ENCODE measurements at regions not wholly inside any gene's neighbourhood (a gene's known extent, or its start where the extent isn't known, plus 50 kb on each side); places are given as distances from the start of the nearest gene placed in this dataset.

DNA sequence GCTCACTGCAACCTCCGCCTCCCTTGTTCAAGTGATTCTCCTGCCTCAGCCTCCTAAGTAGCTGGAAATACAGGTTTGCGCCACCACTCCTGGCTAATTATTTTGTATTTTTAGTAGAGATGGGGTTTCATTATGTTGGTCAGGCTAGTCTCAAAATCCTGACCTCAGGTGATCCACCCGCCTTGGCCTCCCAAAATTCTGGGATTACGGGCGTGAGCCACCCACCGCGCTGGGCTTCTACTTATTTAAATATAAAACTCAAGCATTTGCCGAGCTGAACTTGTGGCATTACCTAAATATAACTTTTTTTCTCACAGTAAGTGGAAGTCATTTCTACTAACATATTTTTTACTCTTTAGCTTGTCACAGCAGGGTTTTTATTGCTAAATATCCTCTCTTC is 1356.3 kb upstream of the ACO1 start:
- no peak for TF ChIP-seq DPF2 (IDR thresholded peaks at IDR 0.05)
- no peak for TF ChIP-seq EGR1 (conservative IDR thresholded peaks at IDR 0.05)
- TF ChIP-seq CAMTA2 (CRISPR knock-in tag; conservative IDR thresholded peaks at IDR 0.05) = no peak
- no peak for TF ChIP-seq ELF2 (CRISPR knock-in tag; IDR thresholded peaks at IDR 0.05)
- TF ChIP-seq IRF2 (CRISPR knock-in tag; IDR thresholded peaks at IDR 0.05) = no peak
- no peak for TF ChIP-seq NFYB (IDR thresholded peaks at IDR 0.05; ENCODE audit: extremely low read depth, insufficient read length)
- TF ChIP-seq, protein P1, sequence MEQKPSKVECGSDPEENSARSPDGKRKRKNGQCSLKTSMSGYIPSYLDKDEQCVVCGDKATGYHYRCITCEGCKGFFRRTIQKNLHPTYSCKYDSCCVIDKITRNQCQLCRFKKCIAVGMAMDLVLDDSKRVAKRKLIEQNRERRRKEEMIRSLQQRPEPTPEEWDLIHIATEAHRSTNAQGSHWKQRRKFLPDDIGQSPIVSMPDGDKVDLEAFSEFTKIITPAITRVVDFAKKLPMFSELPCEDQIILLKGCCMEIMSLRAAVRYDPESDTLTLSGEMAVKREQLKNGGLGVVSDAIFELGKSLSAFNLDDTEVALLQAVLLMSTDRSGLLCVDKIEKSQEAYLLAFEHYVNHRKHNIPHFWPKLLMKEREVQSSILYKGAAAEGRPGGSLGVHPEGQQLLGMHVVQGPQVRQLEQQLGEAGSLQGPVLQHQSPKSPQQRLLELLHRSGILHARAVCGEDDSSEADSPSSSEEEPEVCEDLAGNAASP (IDR thresholded peaks at IDR 0.05) = no peak
- no peak for TF ChIP-seq BCL6 (CRISPR knock-in tag; IDR thresholded peaks at IDR 0.05)
- TF ChIP-seq CEBPB (tag; IDR thresholded peaks at IDR 0.05) = no peak
- no peak for TF ChIP-seq ZNF134 (CRISPR knock-in tag; conservative IDR thresholded peaks at IDR 0.05)
- no peak for TF ChIP-seq PCBP1 (IDR thresholded peaks at IDR 0.05; ENCODE audit: low read depth, low read length, poor library complexity, severe bottlenecking)
- TF ChIP-seq LARP7 (IDR thresholded peaks at IDR 0.05) = no peak
- no peak for TF ChIP-seq HBP1 (CRISPR knock-in tag; IDR thresholded peaks at IDR 0.05)
- no peak for TF ChIP-seq ZNF124 (CRISPR knock-in tag; IDR thresholded peaks at IDR 0.05)
- TF ChIP-seq HNRNPLL (IDR thresholded peaks at IDR 0.05; ENCODE audit: low read depth, low read length, poor library complexity, severe bottlenecking) = no peak
- TF ChIP-seq HMG20A (CRISPR knock-in tag; conservative IDR thresholded peaks at IDR 0.05) = no peak
- no peak for TF ChIP-seq C11orf30 (IDR thresholded peaks at IDR 0.05; ENCODE audit: low read depth)
- TF ChIP-seq KAT7 (CRISPR knock-in tag; IDR thresholded peaks at IDR 0.05; ENCODE audit: borderline replicate concordance) = no peak
- TF ChIP-seq PTBP1 (IDR thresholded peaks at IDR 0.05; ENCODE audit: low read depth, low read length) = no peak
- TF ChIP-seq MAFF (IDR thresholded peaks at IDR 0.05; ENCODE audit: low read length) = no peak
- no peak overlapping the region for H3K4me2 ChIP-seq (ENCODE audit: insufficient read depth, low read length)
- H2AFZ ChIP-seq (ENCODE audit: low read depth, low read length) = no peak overlapping the region
- H3K9ac ChIP-seq (ENCODE audit: insufficient read depth in 1 of 2, low read depth in 2 of 2, low read length in 2 of 2) = no peak overlapping the region
- in situ Hi-C loops (cut with MboI) = no loop called here
- H3K36me3 ChIP-seq (ENCODE audit: control insufficient read depth, insufficient read depth, low read length) = no peaks in the 10 kb centered on the region
- ATAC-seq = no peak
- H3K9me3 ChIP-seq (replicated peaks; ENCODE audit: control insufficient read depth, insufficient read depth, low read depth, low read length) = no peaks in the 10 kb centered on the region
- no peaks in the 10 kb centered on the region for H4K20me1 ChIP-seq (replicated peaks; ENCODE audit: control insufficient read depth, insufficient read depth, low read length)
- intact Hi-C loops (cut with micrococcal nuclease) = no loop called here
- no peak for FAIRE-seq
- no peak for DNase-seq (ENCODE audit: extremely low read depth in 1 of 4, low spot score in 3 of 4)
- no peaks in the 10 kb centered on the region for H3K79me2 ChIP-seq (ENCODE audit: control insufficient read depth, insufficient read depth, low read length)
- CTCF ChIA-PET (ENCODE audit: low intra/inter-chr PET ratio) = no interaction called here
- no peak overlapping the region for H3K27ac ChIP-seq (ENCODE audit: extremely low read depth, low read depth, low read length)
- H3K4me1 ChIP-seq (replicated peaks in 1 of 2; ENCODE audit: control insufficient read depth in 2 of 2, insufficient read depth in 2 of 2, low read length in 2 of 2) = no peaks in the 10 kb centered on the region
- POLR2A ChIA-PET = no interaction called here
- no CpG with 5 or more reads among the region's 8 CpGs for WGBS (ENCODE audit: insufficient coverage, low coverage, missing lambda C conversion rate)
- BruUV-seq (replicated peaks) = no TSS peak
- H3K27me3 ChIP-seq (ENCODE audit: control insufficient read depth in 2 of 2, insufficient read depth in 2 of 2, low read length in 2 of 2) = no peaks in the 10 kb centered on the region
- H3K9me1 ChIP-seq (ENCODE audit: control insufficient read depth, insufficient read depth, low read length) = no peaks in the 10 kb centered on the region
- H3K4me3 ChIP-seq = no peak overlapping the region

Data from K562 (cell line).